ENCODE measurements at regions not wholly inside any gene's neighbourhood (a gene's known extent, or its start where the extent isn't known, plus 50 kb on each side); places are given as distances from the start of the nearest gene placed in this dataset.

DNA sequence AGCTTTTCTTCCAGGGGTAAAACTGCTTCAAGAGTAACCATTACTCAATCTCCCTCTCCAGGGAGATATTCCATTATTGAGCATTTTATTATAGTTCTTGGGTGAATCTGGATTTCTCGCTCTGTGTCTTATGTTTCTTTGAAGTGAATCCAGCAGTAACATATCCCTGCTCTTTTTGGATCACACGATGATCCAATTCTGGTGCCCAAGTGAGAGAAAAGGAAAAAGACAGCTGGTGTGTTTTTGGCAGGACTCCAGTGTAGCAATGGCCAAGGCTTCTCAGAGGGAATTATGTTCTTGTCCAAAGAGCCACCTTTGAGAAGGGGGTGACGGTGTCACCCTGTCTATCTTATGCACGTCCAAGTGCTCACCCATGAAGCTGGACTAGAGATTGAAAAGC is 140.3 kb upstream of the ERRFI1 start:
- Histone ChIP-seq H3K27me3 (ENCODE audit: insufficient read depth, low read length) (no peaks in the 10 kb centered on the region), H3K4me3 (ENCODE audit: low read length) (no peak overlapping the region), H2AFZ (ENCODE audit: low read depth, low read length) (no peak overlapping the region), H3K36me3 (ENCODE audit: insufficient read depth, low read length) (no peaks in the 10 kb centered on the region), H3K4me1 (ENCODE audit: insufficient read depth, low read length) (peaks cover 11% of the 10 kb centered on the region), H3K9me3 (ENCODE audit: low read length) (peaks cover 2% of the 10 kb centered on the region)

DNA sequence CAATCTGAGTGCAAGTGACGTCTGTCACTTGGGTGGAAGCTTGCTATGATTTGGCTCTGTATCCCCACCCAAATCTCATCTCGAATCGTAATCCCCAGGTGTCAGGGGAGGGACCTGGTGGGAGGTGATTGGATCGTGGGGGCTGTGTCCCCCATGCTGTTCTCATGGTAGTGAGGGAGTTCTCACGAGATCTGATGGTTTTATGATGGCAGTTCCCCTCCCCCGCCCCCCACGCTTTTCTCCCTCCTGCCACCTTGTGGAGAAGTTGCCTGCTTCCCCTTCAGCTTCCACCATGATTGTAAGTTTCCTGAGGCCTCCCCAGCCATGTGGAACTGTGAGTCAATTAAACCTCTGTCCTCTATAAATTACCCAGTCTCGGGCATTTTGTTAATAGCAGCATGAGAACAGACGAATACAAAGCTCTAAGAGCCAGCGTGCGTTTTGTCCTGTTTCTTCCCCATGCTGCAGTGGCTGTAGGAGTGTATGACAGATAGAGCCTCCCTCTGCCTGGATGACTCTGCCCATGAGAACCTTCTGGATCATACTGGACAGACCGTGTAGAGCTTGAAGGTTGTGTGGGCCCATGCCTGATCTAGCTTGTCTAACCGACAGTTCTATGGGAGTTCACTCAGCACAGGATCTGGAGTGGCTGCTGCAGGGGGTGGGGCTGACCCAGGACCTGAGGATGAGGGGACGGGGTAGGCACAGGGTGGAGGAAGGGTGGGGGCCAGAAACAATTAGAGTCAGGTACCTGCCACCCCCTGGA is 139.7 kb upstream of the ERRFI1 start:
- Histone ChIP-seq H2AFZ (ENCODE audit: low read depth, low read length) (no peak overlapping the region), H3K36me3 (ENCODE audit: insufficient read depth, low read length) (no peaks in the 10 kb centered on the region), H3K4me3 (ENCODE audit: low read length) (no peak overlapping the region), H3K27me3 (ENCODE audit: insufficient read depth, low read length) (no peaks in the 10 kb centered on the region), H3K4me1 (ENCODE audit: insufficient read depth, low read length) (peaks cover 11% of the 10 kb centered on the region), H3K9me3 (ENCODE audit: low read length) (peaks cover 2% of the 10 kb centered on the region)

DNA sequence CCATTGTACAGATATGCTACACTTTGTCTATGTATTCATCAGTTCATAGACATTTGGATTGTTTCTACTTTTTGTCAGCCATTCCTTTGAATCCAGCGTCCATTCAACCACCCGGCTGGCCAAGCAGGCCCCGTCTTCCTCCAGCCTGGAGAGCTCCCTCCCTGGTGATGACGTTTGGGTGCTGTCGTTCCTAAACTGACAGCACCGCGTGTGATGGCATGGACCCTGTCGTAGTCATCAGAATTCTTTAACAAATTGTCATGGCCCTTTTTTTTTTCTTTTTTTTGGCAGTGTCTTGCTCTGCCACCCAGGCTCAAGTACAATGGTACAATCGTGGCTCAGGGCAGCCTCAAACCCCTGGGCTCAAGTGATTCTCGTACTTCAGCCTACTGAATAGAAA is 138.6 kb upstream of the ERRFI1 start:
- H3K36me3 ChIP-seq (ENCODE audit: insufficient read depth, low read length), result no peaks in the 10 kb centered on the region
- no peak overlapping the region for H2AFZ ChIP-seq (ENCODE audit: low read depth, low read length)
- no peaks in the 10 kb centered on the region for H3K27me3 ChIP-seq (ENCODE audit: insufficient read depth, low read length)
- no peak overlapping the region for H3K4me3 ChIP-seq (ENCODE audit: low read length)
- no peaks in the 10 kb centered on the region for H3K9me3 ChIP-seq (ENCODE audit: low read length)
- peaks cover 6% of the 10 kb centered on the region for H3K4me1 ChIP-seq (ENCODE audit: insufficient read depth, low read length)

DNA sequence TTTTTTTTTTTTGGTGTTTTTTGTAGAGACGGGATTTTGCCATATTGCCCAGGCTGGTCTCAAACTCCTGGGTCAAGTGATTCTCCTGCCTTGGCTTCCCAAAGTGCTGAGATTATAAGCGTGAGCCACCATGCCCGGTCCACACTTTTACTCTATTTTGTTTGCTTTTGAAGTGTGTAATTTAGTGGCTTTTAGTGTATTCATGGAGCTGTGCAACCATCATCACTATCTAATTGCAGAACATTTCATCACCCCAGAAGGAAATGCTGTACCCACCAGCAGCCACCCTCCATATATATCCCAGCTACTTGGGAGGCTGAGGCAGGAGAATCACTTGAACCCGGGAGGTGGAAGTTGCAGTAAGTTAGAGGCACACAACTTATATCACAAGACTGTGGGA is 136.9 kb upstream of the ERRFI1 start:
- H3K36me3 ChIP-seq (ENCODE audit: insufficient read depth, low read length), result no peaks in the 10 kb centered on the region
- H2AFZ ChIP-seq (ENCODE audit: low read depth, low read length), result no peak overlapping the region
- no peaks in the 10 kb centered on the region for H3K4me1 ChIP-seq (ENCODE audit: insufficient read depth, low read length)
- H3K9me3 ChIP-seq (ENCODE audit: low read length), result no peaks in the 10 kb centered on the region
- H3K4me3 ChIP-seq (ENCODE audit: low read length), result no peak overlapping the region
- no peaks in the 10 kb centered on the region for H3K27me3 ChIP-seq (ENCODE audit: insufficient read depth, low read length)

DNA sequence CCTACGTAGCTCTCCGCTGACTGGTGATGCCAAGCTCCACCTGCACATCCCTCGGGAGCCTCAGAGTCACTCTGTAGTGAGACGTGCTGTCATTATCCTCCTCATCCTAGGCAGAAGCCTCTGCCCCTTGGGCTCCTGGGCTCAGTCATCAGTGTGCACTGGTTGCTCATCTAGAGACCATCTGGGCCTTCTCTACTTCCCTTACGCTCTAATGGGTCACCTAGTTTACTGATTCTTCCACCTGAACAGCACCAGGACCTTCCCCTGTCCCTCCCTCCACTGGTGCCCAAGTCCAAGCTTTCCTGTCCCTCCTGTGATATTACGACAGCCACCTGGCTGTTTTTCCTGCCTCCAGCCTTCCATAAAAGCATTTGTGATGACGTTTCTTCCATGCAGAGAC is 136.1 kb upstream of the ERRFI1 start:
- Histone ChIP-seq H3K27me3 (ENCODE audit: insufficient read depth, low read length) (no peaks in the 10 kb centered on the region), H3K36me3 (ENCODE audit: insufficient read depth, low read length) (no peaks in the 10 kb centered on the region), H3K9me3 (ENCODE audit: low read length) (no peaks in the 10 kb centered on the region), H3K4me3 (ENCODE audit: low read length) (no peak overlapping the region), H3K4me1 (ENCODE audit: insufficient read depth, low read length) (no peaks in the 10 kb centered on the region), H2AFZ (ENCODE audit: low read depth, low read length) (no peak overlapping the region)

DNA sequence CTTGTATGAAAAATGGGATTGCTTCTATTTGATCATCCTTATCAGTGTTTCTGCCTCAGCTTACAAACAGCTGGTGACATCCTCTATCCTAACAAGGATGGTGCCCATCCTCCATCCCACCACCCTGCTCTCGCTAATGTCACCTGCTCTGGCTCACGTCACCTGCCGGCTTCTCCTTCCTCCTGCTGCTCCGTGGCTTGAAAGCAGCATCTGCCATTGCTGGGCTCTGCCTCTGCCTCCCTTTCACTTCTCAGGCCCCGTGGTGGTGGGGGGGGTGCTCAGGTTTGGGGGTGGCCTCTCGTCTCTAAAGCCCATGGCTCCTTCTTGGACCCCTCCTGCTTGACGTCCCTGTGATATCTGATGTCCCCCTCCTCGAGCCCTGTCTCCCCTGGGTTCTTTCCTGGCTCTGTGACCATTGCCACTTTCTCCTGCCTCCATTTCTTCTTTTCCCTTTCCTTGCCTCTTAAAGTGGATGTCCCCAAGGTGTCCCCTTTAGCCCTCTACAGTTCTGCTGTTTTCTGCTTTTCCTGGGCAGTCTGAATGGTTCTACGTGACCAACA is 135.5 kb upstream of the ERRFI1 start:
- H3K4me1 ChIP-seq (ENCODE audit: insufficient read depth, low read length), result no peaks in the 10 kb centered on the region
- H3K36me3 ChIP-seq (ENCODE audit: insufficient read depth, low read length), result no peaks in the 10 kb centered on the region
- H3K4me3 ChIP-seq (ENCODE audit: low read length), result no peak overlapping the region
- no peak overlapping the region for H2AFZ ChIP-seq (ENCODE audit: low read depth, low read length)
- H3K27me3 ChIP-seq (ENCODE audit: insufficient read depth, low read length), result no peaks in the 10 kb centered on the region
- H3K9me3 ChIP-seq (ENCODE audit: low read length), result no peaks in the 10 kb centered on the region

DNA sequence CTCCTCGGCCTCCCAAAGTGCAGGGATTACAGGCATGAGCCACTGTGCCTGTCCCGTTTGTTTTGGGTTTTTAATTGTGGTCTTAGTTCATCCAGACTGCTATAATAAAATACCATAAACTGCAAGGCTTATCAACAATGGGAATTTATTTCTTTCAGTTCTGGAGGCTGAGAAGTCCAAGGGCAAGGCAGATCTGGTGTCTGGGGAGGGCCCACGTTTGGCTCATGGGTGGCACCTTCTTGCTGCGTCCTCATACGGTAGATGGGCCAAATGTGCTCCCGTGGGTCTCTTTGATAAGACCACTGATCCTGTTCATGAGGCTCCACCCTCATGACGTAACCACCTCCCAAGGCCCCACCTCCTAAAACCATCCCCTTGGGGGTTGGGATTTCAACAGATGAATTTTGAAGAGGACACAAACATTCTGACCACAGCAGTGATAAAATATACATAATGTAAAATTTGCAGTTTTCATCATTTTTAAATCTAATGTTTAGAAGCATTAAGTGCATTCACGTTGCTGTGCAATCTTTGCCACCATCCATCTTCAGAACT is 133.4 kb upstream of the ERRFI1 start:
- Histone ChIP-seq H3K27me3 (ENCODE audit: insufficient read depth, low read length) (peaks cover 7% of the 10 kb centered on the region), H3K36me3 (ENCODE audit: insufficient read depth, low read length) (no peaks in the 10 kb centered on the region), H2AFZ (ENCODE audit: low read depth, low read length) (no peak overlapping the region), H3K4me3 (ENCODE audit: low read length) (no peak overlapping the region), H3K9me3 (ENCODE audit: low read length) (no peaks in the 10 kb centered on the region), H3K4me1 (ENCODE audit: insufficient read depth, low read length) (no peaks in the 10 kb centered on the region)

DNA sequence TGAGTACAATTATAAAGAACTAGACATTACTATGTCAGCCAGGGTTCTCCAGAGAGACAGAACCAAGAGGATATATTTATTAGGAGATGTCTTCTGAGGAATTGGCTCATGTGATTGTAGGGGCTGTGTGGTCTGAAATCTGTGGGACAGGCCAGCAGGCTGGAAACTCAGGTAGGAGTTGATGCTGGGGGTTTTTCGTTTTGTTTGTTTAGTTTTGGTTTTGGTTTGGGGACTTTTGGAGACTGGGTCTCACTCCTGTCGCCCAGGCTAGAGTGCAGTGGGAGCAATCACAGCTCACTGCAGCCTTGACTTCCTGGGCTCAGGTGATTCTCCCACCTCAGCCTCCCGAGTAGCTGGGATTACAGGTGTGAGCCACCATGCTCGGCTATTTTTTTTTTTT is 132.9 kb upstream of the ERRFI1 start:
- no peaks in the 10 kb centered on the region for H3K4me1 ChIP-seq (ENCODE audit: insufficient read depth, low read length)
- peaks cover 7% of the 10 kb centered on the region for H3K27me3 ChIP-seq (ENCODE audit: insufficient read depth, low read length)
- H3K4me3 ChIP-seq (ENCODE audit: low read length), result no peak overlapping the region
- H2AFZ ChIP-seq (ENCODE audit: low read depth, low read length), result no peak overlapping the region
- no peaks in the 10 kb centered on the region for H3K36me3 ChIP-seq (ENCODE audit: insufficient read depth, low read length)
- no peaks in the 10 kb centered on the region for H3K9me3 ChIP-seq (ENCODE audit: low read length)

DNA sequence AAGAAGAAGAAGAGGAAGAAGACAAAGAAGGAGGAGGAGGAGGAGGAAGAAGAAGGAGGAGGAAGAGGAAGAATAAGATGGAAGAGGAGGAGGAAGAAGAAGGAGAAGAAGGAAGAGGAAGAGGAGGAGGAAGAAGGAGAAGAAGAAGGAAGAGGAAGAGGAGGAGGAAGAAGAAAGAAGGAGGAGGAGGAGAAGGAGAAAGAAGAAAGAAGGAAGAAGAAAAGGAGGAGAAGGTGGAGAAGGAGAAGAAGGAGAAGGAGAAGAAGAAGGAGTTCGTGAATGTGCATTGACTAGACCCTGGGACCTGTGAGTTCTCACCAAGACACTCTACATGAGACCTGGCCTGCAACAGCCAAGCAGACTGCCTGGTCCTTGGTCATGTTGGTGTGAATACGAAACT is 131.7 kb upstream of the ERRFI1 start:
- Histone ChIP-seq H3K9me3 (ENCODE audit: low read length) (peaks cover 6% of the 10 kb centered on the region), H3K4me3 (ENCODE audit: low read length) (no peak overlapping the region), H2AFZ (ENCODE audit: low read depth, low read length) (no peak overlapping the region), H3K36me3 (ENCODE audit: insufficient read depth, low read length) (no peaks in the 10 kb centered on the region), H3K27me3 (ENCODE audit: insufficient read depth, low read length) (peaks cover 7% of the 10 kb centered on the region), H3K4me1 (ENCODE audit: insufficient read depth, low read length) (no peaks in the 10 kb centered on the region)

DNA sequence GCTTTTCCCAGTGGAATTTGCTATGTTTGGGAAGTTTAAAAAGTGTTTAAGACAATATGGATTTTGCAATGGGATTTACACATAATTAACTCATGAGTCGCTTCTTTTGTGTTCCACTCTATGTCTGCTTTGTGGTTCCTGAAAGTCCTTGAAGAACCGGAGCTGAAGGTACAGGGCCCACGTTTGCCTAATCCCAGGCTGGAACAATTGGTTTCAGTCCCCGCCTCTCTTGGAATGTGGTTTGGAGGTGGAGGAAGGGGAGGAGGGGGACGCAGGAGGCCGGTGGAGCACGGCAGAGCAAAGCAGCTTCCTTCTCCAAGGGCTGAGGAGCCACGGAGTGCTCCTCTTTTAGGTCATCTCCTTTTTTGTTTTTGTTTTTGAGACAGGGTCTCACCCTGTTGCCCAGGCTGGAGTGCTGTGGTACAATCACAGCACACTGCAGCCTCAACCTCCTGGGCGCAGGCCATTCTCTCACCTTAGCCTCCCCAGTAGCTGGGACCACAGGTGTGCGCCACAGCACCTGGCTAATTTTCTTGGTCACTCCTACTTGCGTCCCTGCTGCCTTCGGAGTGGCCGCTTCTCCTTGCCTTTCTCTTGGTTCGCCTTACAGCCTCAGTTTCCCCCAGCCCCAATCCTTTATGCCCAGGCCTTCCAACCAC is 129.5 kb upstream of the ERRFI1 start:
- Histone ChIP-seq H3K4me1 (ENCODE audit: insufficient read depth, low read length) (no peaks in the 10 kb centered on the region), H3K9me3 (ENCODE audit: low read length) (peaks cover 8% of the 10 kb centered on the region), H3K27me3 (ENCODE audit: insufficient read depth, low read length) (peaks cover 7% of the 10 kb centered on the region), H3K36me3 (ENCODE audit: insufficient read depth, low read length) (no peaks in the 10 kb centered on the region), H3K4me3 (ENCODE audit: low read length) (no peak overlapping the region), H2AFZ (ENCODE audit: low read depth, low read length) (no peak overlapping the region)

DNA sequence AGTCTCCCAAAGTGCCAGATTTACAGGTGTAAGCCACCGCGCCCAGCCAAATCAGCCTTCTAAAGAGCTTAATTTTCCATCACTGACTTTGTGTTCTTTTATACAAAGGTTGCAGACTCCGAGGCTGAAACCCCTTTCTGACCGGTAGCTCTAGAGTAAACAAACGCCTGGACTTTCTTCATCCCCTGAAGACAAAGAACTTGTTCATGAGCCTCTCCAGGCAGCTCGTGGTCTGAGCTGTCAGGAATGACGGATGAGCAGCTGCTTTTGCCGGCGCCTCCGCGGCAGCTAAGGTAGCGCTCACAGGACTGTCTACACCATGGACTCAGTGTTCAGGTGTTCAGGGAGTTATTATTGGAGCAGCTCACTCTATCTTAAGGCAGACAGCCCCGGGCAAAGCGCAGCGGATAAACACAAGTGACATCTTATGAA is 128.5 kb upstream of the ERRFI1 start:
- no peaks in the 10 kb centered on the region for H3K36me3 ChIP-seq (ENCODE audit: insufficient read depth, low read length)
- peaks cover 8% of the 10 kb centered on the region for H3K9me3 ChIP-seq (ENCODE audit: low read length)
- H2AFZ ChIP-seq (ENCODE audit: low read depth, low read length), result no peak overlapping the region
- peaks cover 7% of the 10 kb centered on the region for H3K27me3 ChIP-seq (ENCODE audit: insufficient read depth, low read length)
- H3K4me1 ChIP-seq (ENCODE audit: insufficient read depth, low read length), result no peaks in the 10 kb centered on the region
- no peak overlapping the region for H3K4me3 ChIP-seq (ENCODE audit: low read length)

DNA sequence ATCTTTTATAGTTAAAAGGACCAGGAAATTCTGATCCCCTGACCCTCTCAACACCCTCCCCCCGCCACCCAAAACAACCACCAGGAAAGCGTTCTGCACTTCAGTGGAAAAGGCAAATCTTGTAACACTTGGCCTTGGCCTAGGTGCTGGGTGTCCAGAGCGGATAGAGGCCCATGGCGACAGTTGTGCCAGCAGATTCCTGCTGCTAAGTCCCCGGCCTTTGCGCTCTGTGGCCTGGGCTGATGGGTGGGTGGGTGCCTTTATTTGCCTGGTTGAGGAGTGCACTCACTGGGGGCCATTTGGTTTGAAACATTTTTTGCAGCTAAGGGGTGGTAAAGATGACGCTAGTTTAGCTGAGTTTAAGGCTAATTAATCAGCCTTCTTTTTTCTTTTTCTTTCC is 127.9 kb upstream of the ERRFI1 start:
- Histone ChIP-seq H2AFZ (ENCODE audit: low read depth, low read length) (no peak overlapping the region), H3K36me3 (ENCODE audit: insufficient read depth, low read length) (no peaks in the 10 kb centered on the region), H3K4me3 (ENCODE audit: low read length) (no peak overlapping the region), H3K27me3 (ENCODE audit: insufficient read depth, low read length) (peaks cover 7% of the 10 kb centered on the region), H3K9me3 (ENCODE audit: low read length) (peaks cover 8% of the 10 kb centered on the region), H3K4me1 (ENCODE audit: insufficient read depth, low read length) (no peaks in the 10 kb centered on the region)
